Stimulated activated CD4-positive, alpha-beta T cell treated with anti-CD3 and anti-CD28 coated beads, Interleukin-4, amount 100 ng/mL, for 24 hours (primary cell): ENCODE measurements at regions not wholly inside any gene's neighbourhood (a gene's known extent, or its start where the extent isn't known, plus 50 kb on each side); places are given as distances from the start of the nearest gene placed in this dataset.
"Not testable (repeated sequence)": the region's sequence is repeated elsewhere in the genome, so short reads cannot be mapped to it uniquely, and the experiment has no call there.

Experiments used
- DNase-seq: peaks from one replicate; pipeline ENCODE4 v3.0.0-alpha.2; 2020

DNA sequence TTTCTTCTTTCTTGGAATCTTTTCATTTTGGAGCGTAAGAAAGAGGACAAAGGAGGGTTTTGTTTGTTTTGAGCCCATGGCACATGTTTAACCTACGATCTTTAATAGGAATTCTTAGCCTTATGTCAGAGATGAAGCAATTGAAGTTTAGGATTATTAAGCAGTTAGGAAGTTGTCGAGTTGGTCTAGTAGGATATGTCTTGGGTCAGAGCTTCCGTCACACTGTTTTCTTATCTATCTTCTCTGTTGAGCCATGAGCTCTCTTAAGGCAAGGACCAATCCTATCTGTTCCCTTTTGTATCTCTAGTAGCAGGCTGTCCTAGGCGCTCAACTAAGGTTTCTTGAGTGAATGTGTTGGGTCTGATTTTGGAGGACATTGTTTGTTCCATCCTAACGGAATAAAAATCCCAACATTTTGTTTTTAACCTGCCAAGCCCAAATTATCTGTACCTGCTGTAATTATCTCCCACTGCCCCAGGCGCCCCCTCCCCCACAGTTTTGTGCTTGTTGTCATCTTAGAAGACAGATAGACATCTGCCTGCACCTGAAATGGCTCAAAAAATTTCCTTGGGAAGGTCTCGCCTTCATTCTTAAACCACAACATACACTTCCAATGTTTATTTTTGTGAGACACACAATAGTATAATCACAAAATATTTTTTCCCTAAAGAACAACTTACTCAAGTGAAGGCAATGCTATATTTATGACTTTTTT lies 95.3 kb upstream of the GADD45A start:
- no peak for DNase-seq

DNA sequence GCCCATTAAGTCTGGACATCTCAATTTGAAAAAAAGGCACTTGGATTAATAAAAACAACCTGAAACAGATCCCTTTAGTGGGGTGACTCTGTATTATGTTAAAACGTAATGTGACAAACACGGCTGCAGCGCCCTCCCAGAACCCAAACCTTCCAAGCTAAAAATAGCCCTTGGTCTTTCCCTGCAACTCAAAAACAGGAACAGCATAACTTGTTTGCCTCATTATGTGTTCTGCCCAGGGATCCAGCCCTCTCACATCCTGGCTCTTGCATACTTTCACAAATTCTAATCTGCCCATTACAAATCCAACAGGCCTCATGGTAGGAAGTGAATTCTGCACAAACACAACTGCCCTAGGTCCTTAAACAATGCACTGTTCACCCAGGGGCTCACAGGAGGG lies 94.7 kb upstream of the GADD45A start:
- DNase-seq: no peak

DNA sequence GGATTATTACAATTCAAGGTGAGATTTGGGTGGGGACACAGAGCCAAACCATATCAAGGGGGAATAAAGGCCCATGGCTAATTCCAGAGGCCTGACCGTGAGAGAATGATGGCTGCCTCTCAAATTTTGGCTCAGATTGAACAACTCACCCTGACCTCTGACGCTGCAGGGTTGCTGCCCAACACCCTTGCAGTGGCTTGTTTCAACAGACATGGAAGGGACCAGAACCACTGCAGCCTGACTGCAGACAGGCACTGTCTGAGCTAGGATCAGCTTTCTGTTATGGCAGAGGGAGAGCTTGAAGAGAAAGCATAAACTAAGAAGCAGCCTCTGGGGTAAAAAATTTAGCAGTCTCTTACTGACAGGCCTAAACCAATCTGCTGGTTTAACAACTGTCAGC lies 90.2 kb upstream of the GADD45A start:
- DNase-seq: no peak

DNA sequence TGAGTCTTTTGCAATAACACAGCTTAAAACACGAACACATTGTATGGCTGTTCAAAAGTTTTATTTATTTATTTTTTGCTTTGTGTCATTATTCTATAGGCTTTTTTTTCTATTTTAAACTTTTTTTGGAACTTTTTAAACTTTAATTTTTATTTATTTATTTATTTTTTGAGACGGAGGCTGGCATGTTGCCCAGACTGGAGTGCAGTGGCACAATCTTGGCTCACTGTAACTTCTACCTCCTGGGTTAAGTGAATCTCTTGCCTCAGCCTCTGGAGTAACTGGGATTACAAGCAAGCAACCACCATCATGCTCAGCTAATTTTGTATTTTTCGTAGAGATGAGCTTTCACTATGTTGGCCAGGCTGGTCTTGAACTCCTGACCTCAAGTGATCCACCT lies 88.3 kb upstream of the GADD45A start:
- no peak for DNase-seq

DNA sequence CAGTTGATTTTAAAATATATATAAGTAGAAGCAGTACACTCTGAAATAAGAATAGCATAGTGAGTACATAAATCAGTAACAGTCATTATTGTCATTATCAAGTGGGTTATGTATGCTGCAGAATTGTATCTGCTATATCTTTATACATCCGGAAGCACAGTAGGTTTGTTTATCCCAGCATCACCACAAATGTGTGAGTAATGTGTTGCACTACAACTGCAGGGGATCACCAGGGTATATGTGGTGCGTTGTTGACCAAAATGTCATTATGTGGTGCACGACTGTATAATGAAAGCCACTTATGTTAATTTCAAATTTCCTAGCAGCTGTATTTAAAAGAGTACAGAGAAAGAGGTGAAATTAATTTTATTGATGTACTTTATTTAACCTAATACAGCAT lies 87.7 kb upstream of the GADD45A start:
- no peak for DNase-seq

DNA sequence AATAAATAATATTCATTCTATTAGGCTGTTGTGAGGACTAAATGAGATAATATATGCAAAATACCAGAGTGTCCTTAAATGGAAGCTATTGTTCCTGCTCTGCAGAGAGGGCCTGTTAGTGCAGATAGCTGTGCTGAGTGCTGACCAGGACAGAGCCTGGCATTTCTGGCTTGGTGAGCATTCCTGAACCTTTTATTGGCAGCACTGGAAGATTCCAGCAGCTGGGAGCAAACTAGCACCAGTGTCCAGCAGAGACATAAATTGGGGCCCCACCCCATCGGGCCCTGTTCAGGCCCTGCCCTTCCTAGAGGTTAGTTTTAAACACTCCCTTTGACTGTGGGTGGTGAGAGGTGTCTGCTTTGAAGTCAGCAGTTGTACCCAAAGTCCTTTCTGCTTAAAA lies 85.9 kb upstream of the GADD45A start:
- no peak for DNase-seq

DNA sequence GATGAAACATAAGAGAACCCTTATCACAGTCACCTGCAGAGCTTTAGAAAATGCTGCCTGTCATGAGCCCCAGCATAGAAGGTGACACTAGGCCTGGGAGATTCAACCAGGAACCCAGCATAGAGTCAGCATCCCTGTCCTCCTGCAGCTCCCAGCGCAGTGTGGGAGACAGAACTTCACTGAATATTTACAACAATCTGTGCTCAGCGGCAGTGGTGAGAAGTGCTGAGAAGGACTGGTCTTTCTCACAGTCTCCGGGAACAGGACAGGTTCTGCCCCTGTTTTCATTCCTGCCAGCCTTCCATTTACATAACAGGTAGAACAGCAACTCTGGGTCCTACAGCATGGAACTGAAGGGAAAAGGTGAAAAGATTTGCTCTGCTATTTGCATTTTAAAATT lies 83.5 kb upstream of the GADD45A start:
- DNase-seq: no peak

DNA sequence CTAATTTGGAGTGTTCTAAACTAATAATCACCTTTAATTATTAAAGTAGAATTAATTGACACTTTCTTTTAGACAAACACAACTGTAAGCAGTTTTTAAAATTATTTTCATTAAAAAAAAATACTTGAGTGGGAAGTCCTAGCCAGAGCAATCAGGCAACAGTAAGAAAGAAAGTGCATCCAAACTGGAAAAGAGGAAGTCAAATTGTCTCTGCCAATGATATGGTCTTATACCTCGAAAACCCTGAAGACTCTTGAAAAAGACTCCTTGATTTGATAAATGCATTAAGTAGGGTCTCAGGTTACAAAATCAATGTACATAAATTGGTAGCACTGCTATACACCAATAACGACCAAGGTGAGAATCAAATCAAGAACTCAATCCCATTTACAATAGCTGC lies 83.0 kb upstream of the GADD45A start:
- DNase-seq: no peak

DNA sequence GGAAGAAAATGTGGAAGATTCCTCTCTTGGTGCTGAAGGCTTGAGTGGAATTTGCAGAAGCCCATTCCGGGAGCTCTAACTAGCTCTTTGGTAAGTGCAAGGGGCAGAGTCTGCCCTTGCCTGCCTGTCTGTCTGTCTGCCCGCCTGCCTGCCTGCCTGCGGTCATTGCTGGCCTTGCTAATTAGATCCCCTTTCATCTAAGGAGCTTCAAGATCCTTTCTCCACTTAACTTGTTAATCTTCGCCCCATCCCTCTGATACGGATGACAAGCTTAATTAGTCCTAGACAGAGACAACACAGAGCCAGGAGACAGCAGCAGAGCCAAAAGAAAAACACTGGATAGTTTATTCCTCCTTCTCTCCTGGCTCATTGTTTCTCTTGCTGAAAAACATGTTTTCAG lies 80.2 kb upstream of the GADD45A start:
- DNase-seq: no peak

DNA sequence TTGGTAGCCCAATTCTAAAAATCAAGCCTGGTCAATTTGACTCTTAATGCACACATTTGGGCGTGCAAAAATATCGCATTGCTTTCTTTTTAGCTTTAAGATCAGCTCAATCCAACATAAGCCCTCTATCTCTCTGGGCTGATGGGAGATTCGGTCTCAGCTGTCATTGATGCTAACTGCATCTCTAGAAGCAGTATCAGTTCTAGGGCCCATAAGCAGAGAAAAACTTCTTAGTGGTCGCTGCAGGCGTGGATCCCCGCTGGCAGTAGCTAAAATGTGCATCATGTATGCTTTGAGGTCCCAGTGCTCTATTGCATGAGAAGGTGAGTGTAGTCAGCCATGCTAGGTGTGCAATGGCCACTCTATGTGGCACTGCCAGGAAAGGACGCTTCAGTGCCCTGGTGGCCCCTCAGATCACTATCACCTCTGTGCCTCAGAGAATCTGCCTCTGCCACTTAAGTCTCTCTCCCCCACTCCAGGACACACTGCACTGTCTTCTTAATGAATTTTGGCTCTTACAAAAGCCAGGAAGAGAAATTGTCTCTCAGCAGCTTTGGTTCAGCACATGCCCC lies 79.7 kb upstream of the GADD45A start:
- no peak for DNase-seq

DNA sequence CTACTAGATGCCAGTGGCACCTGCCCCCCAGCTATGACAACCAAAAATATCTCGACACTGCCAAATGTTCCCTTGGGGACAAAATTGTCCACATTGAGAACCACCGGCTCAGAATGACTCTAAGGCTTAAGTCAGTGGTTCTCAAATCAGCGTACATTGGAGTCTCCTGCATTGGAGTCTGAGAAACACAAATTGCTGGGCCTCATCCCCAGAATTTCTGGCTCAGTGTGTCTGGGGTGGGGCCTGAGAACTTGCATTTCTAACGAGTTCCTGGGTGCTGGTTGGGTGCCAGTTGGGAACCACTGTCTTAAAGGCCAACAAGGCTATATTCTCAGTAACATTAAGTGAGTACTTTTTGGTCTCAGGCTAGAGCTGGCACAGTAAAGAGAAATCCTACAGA lies 77.7 kb upstream of the GADD45A start:
- no peak for DNase-seq

DNA sequence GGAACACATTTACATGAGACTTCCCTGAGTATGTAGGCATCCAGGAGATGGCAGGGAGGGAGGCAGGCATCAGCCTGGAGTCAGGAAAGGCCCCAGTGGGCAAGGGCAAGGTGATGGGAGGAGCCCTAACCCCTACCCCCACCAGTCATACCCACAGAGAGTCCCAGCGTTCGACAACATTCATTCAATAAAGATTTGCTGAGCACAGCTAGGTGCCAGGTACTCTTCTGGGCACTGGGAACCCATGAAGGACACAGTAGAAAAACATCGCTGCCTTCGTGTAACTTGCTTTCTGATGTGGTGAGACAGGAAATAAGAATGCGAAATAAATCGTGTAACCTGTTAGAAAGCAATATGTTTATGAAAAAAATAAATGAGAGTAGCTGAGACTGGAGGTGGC lies 77.3 kb upstream of the GADD45A start:
- no peak for DNase-seq

DNA sequence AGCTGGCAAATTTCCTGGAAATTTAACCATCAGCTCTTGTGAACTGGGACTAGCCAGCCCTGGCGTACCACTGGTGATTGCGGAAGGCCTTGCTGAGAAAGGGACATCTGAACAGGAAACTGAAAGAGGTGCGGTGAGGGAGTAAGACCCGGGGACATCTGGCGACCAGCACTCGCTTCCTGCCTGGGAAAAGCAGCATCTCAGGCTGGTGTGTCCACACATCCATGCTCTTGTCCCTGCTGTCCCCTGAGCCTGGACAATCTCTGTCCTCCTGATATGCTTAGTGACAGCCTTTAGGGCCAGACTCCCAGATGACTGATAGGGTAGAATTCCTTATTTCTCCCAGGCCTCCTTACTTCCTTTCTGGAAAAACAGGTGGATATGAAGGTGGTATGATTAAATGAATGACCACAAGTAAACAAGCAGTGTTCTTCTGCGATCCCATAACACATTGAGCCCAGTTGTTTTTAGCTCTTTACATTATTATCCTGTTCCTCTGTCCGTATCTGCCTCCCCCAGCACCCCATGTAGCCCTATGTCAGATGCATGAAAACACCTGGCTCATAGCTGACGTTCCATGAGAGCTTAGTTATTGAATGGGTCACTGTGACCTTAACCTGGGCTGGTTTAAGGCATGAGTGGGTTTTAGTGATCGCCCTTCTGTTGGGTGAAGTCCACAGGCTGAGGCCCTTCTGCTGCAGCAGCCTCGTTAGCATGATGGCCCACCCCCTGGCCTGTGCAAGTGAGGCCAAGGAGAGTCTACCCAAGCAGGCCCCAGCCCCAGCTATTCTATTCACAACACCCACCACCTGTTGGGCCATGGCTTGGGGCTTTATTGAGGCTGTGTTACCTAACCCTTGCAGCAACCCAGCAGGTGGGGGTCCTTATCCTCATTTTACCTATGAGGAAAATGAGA lies 76.1 kb upstream of the GADD45A start:
- DNase-seq: no peak

DNA sequence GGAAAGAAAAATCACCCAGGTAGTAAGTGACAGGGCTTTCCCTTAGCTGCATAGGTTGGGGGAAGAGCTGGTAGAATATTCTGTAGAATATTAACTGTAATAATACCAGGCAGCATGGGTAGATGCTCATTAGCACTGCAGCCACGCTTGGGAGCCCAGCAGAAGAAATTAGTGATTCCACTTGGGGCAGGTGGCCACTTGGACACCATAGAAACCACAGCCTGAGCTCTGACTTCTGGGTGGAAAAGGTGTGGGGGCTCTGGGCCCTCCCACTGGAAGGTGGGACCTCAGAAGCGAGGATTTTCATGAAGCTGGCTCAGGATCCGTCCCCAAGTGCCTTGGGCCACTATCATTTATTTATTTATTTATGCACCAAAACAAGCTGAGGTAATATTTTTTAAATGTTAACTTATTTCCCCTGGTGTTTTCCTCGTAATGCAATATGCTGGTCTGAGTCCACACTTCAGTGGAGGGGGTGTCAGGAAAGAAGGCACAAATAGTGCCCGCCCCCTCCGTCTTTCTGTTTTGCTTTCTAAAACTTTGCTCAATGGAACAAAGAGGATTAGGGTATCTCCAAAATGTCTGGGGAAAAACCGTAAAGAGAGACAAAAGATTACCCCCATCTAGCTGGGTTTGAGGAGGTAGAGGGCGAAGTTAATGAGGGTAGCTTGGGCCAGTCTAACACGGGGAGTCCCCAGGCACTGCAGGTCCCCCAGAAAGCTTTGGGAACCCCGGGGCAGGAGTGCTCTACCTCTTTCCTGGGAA lies 75.2 kb upstream of the GADD45A start:
- DNase-seq: no peak

DNA sequence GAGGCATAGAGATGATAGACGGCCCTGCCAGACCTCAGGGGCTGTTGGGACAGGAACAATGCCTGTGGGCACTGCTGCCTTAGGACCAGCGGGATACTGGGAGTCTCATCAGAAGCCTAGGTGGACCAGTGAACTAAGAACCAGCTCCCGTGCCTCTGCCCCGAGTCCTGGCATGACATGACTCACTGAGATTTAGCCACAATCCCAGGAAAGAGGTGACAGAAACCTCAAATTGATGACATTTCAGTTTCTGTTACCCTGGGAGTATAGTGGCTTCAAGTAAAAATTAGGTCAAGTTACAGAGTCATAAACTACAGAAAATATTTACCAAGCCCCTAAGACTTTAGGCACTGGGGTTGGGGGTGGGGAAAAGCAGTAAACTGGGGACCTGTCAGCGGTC lies 74.6 kb upstream of the GADD45A start:
- no peak for DNase-seq

DNA sequence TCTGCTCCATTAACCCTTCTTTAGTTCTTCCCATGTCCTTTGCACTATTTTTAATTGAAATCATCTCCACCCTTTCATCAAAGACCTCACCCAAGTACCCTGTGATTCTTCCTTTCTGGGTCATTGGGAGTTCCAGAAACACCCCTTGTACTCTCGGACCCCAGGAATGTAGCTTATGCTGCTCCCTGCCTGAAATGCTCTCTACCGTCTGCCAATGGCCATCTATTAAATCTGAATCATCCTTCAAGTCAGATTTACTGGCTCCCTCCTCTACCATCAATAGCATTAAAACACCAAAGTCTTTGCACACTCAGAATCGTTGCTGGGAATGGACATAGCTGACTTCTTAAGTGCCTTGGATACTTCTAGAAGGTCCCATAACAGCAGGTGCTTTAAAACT lies 73.2 kb upstream of the GADD45A start:
- DNase-seq: no peak

DNA sequence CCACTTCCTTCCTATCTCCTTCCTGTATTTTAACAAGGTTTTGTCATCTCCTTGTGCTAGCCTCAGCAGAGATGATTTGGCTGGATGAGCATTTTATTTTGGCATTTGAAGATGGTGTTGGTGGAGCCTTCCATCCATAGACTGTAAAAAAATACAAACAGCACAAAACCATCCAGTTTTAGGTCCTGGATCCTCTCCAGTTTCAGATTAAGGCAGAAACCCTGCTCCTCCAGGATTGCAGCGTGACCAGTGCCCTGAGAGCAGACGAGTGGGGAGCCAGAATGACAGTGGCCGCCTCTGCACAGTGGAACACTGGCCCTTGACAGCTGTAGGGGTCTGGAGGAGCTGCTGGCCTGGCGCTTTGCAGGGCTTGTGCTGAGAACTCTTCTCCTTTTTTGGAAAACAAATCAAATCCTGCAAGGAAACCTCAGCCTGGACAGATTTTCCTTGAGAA lies 72.2 kb upstream of the GADD45A start:
- DNase-seq: no peak

DNA sequence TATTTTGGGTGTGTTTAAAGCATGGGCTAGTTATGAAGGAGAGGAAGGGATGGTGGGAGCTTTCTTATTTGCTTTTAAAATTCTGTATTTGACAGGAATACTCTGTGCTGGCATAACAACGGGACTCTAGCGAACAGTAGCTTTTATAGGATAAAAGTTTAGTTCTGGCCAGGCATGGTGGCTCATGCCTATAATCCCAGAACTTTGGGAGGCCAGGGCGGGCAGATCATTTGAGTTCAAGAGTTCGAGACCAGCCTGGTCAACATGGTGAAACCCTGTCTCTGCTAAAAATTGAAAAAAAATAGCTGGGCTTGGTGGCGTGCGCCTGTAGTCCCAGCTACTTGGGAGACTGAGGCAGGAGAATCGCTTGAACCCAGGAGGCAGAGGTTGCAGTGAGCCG lies 71.5 kb upstream of the GADD45A start:
- not testable (repeated sequence) for DNase-seq

DNA sequence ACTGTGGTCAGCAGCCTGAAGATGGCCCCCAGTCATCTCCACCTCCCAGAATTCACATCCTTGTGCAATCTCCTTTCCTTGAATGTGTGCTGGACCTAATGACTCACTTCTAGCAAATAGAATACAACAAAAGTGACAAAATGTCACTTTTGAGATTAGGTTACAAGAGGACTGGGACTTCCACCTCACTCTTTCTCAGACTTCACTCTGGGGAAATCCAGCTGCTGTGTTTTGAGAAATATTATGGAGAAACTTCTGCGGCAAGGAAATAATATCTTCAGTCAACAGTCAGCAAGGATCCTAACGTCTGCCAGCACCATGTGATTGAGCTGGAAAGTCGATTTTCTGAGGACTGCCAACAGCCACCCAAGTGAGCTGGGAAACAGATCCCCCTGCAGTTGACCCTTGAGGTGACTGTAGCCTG lies 70.5 kb upstream of the GADD45A start:
- no peak for DNase-seq

DNA sequence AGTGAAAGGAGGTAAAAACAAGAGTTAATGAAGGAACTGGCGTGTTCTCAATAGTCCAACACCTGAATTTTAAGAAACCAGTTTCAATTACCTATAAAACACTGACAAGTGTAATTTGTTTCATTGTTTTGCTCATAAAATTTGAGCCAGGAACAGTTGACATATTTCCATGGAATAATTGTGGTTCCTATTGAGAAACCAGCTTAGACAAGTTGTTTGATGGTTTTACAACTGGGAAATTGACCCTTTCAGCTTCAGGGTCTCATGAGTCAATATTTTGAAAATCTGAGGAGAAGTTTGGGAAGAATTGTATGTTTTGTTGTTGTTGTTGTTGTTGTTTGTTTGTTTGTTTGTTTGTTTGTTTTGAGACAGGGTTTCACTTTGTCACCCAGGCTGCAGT lies 69.1 kb upstream of the GADD45A start:
- no peak for DNase-seq

DNA sequence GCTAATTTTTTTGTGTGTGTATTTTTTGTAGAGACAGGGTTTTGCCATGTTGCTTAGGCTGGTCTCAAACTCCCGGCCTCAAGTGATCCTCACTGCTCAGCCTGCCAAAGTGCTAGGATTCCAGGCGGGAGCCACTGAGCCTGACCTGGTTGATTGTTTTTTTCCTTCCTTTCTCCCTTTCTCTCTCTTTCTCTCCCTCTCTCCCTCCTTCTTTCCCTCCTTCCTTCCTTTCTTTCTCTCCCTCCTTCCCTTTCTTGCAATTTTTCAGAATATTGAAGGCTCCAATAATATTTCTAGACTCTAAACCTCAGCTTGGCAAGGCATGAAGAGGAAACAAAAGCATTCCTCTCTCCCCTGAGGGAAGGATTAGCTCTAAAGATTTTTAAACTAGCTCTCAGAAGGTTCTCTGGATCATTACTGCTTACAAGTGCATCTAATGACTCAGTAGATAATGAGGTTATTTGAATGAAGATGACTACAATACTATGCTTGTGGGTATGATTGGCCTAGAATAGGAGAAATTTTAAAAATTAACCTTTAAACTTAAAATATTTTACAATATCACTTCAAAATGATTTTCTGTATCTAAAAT lies 68.5 kb upstream of the GADD45A start:
- DNase-seq: no peak

DNA sequence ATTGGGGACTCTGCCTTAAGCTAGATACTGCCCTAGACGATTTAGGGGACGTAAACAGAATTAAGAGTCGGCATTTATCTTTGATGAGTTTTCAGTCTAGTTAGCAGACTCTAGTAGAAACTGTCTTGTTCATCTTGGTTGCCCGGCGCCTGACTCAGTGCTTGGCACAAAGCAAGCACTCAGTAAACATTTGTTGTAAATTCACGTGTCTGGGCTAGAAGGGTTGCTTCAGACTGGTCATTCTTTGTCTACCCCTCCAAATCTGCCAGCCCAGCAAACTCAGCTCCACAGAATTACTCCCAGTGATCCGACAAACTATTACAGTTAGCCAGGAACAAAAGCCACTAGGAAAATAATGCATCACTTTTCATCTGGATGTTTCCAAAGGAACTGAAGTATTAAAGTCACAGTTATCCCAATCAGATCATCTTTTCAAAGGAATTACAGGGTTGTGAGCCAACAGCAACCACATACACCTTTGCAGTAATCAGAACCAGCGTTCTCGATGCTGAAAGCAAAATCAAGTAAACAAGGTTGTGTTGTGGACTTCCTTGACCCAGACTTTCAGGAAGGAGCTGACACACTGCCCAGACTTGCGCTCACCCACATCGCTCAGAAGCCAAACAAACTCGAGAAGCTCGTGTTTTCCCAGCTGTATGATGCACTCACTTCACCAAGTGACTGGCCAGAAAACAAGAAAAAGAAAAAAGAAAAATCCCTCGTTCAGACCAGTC lies 66.5 kb upstream of the GADD45A start:
- DNase-seq: no peak
